ENCODE measurements at regions not wholly inside any gene's neighbourhood (a gene's known extent, or its start where the extent isn't known, plus 50 kb on each side); places are given as distances from the start of the nearest gene placed in this dataset.

DNA sequence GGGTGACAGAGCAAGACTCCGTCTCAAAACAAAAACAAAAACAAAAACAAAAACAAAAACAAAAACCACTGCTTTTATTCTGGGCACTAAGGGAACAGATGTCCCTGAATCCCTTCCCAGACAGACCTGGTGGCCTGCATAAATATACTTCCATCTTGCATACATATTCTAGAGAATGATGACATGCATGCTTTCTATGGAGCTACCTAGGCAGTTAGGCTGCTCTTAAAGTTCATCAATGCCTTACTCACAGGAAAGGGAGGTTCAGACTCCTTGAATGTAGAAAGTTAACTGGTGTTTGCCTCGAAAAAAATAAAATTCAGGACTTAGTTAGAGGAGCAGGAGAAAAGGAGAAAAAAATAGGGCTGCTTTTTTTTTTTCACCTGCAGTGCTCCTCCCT is 72.6 kb downstream of the C3orf38 start:
- TF ChIP-seq POLR2A (IDR thresholded peaks at IDR 0.05; ENCODE audit: low read length) = no peak
- no peak for TF ChIP-seq GATA1 (IDR thresholded peaks at IDR 0.05; ENCODE audit: low read depth, low read length)

Data from erythroblast (primary cell).